H54 (cell line): ENCODE measurements at regions not wholly inside any gene's neighbourhood (a gene's known extent, or its start where the extent isn't known, plus 50 kb on each side); places are given as distances from the start of the nearest gene placed in this dataset.
A peak's percentile ranks its signal among the peaks of the same experiment; 100 is the strongest.

ENCODE experiments used
- DNase-seq: peaks from one replicate; pipeline ENCODE4 v3.0.0; 2011; ENCODE audit warnings: low spot score, mixed read lengths; ENCODE audit not compliant: insufficient read length
- FAIRE-seq: peaks from 3 replicates; lab custom pipeline; 2011; peaks lifted over from hg19 to GRCh38; lab: Jason Lieb, UNC
- POLR2A ChIP-seq: IDR thresholded peaks from 2 replicates; pipeline ENCODE4 v1.6.1; 2011; ENCODE audit warnings: low read depth, mild to moderate bottlenecking, low read length

DNA sequence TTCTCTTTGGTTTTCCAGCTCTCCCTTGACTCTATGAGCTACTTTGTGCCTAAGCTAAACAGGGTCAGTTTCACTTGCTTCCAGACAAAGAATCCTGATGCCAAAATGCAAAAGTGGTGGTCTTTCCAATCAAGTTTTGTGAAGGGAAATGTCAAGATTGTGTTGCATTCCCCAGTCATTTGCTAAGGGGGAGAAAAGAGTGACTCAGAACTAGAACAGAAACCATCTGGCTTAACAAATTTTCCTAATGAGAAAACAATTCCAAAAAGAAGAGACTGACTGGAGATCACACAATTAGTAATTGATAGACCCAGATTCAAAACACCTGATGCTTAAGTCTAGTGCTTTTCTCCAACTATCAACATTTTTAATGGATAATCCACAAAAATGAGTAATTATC is 235.1 kb upstream of the DIO2 start:
- DNase-seq (no peak), FAIRE-seq (no peak)
- no peak for TF ChIP-seq POLR2A

- DNase-seq, result no peak
- TF ChIP-seq POLR2A, result no peak
- no peak for FAIRE-seq
Observed at GRCh38 chr14:80445605-80446004, 234.3 kb upstream of the DIO2 start.

DNA sequence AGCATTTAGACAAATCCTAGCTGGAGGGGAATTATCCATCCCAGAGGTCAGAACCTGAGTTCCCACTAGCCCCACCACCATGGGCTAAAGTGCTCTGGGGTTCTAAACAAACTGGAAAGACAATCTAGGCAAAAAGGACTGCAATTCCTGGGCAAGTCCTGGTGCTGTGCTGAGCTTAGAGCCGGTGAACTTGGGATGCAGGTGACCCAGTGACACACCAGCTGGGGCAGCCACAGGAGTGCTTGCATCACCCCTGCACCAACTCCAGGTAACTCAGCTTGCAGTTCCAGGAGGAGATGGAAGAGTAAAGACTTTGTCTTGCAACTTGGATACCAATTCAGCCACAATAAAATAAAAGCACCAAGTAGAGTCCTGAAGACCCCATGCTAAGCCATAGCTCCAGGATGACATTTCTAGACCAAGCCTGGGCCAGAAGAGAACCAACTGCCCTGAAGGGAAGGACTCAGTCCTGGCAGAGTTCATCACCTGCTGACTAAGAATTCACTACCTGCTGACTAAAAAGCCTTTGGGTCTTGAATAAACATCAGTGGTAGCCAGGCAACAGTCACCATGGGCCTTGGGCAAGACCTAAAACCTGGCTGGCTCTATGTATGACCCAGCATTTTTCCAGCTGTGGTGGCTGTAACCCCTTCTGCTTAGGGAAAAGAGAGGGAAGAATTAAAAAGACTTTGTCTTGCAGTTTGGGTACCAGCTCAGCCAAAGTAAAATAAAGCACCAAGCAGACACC is 223.4 kb upstream of the DIO2 start:
- DNase-seq (no peak), FAIRE-seq (no peak)
- no peak for TF ChIP-seq POLR2A

DNA sequence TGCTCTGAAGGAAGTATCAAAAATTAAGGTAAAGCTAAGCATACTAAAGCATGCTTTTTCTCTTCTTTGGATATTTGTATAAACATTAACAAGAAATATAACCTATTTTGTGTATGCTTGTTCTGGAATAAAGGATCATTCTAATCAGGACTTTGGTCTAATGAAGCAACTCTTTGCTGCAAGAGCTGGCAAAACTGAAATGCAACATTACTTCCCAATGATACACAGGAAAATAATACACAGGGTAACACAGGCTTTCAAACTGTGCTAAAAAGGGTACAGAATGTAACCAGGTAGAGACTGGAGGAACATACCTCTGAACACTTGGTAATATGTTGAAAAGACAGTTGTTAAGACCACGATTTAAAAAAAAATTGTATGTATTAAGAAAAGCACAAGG is 222.5 kb upstream of the DIO2 start:
- TF ChIP-seq POLR2A, result no peak
- FAIRE-seq, result no peak
- DNase-seq, result no peak

GRCh38 chr14:80428671-80429070 is 217.4 kb upstream of the DIO2 start:
- DNase-seq (no peak), FAIRE-seq (no peak)
- no peak for TF ChIP-seq POLR2A

GRCh38 chr14:80428171-80428570 is 216.9 kb upstream of the DIO2 start:
- DNase-seq (no peak), FAIRE-seq (no peak)
- TF ChIP-seq POLR2A, result no peak

- no peak for DNase-seq
- no peak for TF ChIP-seq POLR2A
- FAIRE-seq, result no peak
Observed at GRCh38 chr14:80427101-80427500, 215.8 kb upstream of the DIO2 start.

DNA sequence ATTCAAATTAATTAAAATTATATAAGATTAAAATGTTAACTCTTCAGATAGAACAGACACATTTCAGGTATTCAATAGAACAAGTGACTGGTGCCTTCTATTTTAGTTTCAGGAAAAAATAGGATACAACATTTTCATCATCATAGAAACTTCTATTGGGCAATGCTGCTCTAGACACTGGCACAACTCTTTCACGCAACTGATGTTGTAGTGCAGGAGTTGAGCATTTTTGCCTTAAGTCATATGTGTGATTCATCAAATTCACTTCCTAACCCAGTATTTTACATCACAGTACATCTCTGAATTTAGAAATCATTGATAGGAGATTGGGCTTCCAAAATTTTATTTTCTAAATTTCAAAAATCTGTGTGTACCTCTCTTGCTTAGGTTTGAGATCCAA is 215.4 kb upstream of the DIO2 start:
- no peak for TF ChIP-seq POLR2A
- DNase-seq, result no peak
- FAIRE-seq, result no peak

DNA sequence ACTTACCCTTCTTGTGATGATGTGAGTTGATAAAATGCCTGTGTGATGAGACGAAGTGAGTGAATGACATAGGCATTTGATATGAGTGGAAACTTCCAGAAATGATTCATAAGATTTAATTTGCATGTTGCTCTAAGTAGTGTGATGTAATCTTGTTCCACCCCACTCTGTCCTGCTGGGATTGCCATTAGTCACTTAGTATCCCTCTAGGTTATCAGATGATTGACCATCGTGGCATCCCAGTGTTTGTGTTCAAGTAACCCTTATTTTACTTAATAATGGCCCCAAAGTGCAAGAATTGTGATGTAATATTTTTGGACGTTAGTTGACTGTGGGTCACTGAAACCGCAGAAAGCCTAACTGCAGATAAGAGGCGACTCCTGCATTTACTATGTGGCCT is 214.4 kb upstream of the DIO2 start:
- DNase-seq (peak; percentile 4), FAIRE-seq (peak; percentile 95)
- no peak for TF ChIP-seq POLR2A

DNA sequence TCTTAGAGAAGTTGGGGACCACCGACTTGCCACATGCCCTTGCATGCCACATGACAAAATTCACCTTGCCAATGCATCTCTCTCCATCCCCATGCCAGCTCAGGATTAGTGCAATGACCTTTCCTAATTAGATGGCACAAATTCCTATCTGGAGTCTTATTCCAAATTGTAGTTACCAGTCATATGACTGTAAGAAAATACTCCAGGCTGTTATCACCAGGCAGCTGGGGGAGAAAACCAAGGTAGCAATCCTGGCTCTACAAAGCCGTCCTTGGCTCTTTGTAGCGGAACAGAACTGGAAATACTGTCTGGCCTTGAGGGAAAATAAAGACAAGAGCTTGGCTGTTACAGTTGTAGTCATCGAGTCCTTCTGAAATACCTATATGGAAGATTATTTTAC is 208.5 kb upstream of the DIO2 start:
- TF ChIP-seq POLR2A, result no peak
- no peak for FAIRE-seq
- no peak for DNase-seq

DNA sequence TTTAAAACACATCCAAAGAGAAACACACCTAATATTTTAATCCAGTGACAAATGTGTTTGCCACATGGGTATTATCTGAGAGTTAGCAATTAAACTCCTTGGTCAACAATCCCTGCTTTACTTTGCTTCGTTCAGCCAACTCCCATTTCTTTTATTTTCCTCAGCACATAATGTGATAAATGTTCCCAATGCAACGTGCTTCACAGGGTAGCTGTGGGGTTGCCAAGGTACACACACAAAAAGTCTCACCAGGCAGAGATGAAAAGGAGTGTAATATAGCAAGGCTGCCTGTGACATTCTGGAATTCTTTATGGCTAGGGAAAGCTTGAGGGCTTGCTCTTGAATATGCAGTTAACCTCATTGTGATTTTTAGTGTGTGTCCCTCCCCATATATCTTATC is 208.0 kb upstream of the DIO2 start:
- FAIRE-seq (no peak), DNase-seq (no peak)
- no peak for TF ChIP-seq POLR2A

DNA sequence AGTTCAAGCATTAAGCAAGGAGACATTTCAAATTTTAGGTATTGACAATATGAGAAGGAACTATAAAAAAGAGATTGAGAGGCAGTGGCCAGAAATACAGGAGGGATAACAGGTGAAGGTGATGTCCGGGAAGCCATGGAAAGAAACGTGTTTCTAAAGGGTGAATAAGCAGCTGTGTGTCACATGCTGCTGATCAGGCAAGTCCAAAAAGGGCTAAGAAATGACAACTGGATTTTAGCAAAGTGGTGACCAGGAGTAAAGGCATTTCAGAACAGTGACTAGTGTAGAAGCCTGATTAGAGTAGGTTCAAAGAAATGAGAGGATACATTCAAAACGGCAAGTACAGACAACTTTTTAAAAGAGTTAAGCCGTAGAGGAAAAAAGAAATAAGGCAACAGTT is 204.3 kb upstream of the DIO2 start:
- TF ChIP-seq POLR2A, result no peak
- FAIRE-seq, result no peak
- no peak for DNase-seq

- no peak for DNase-seq
- no peak for FAIRE-seq
- TF ChIP-seq POLR2A, result no peak
Observed at GRCh38 chr14:80414080-80414479, 202.8 kb upstream of the DIO2 start.

- DNase-seq, result no peak
- no peak for FAIRE-seq
Observed at GRCh38 chr14:80404413-80404812, 193.1 kb upstream of the DIO2 start.

DNA sequence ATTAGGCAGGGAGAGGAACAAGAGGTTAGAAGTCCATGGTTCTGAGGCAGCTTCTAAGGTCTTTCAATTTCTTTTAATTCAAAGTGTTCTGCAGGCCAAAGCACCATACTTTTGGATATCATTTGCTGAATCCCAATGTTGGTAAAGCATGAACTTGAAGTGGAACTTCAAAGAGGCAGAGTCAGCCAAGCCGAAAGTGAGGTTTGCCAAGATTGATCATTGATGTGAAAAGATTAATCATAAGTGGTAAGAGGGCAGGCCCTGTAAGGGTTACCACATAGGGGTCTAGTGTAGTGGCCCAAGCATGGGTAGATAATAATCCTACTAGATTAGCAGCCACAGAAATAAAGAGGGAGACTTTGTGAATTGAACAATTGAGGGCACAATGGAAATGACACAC is 191.7 kb upstream of the DIO2 start:
- no peak for TF ChIP-seq POLR2A
- no peak for FAIRE-seq
- no peak for DNase-seq

More at GRCh38 chr14:80404413-80404812, 193.1 kb upstream of the DIO2 start:
- TF ChIP-seq POLR2A, result no peak
